NCI-H748 treated with DMSO at 0.1 percent for 48 hours (cell line): ENCODE measurements at regions not wholly inside any gene's neighbourhood (a gene's known extent, or its start where the extent isn't known, plus 50 kb on each side); places are given as distances from the start of the nearest gene placed in this dataset.
"Not testable (repeated sequence)": the region's sequence is repeated elsewhere in the genome, so short reads cannot be mapped to it uniquely, and the experiment has no call there.

Experiments
- DNase-seq: peaks from one replicate; lab custom pipeline; 2025; lab: John Stamatoyannopoulos, UW

- no peak for DNase-seq
These were observed 139.3 kb downstream of the MID1IP1 start for GRCh38 chrX:38940547-38940946.

- no peak for DNase-seq
These were observed 140.4 kb downstream of the MID1IP1 start for GRCh38 chrX:38941675-38942074.

GRCh38 chrX:38943120-38943519 is 141.9 kb downstream of the MID1IP1 start:
- no peak for DNase-seq

GRCh38 chrX:38948046-38948445 is 146.8 kb downstream of the MID1IP1 start:
- DNase-seq: no peak

- DNase-seq: no peak
These were observed 153.3 kb downstream of the MID1IP1 start for GRCh38 chrX:38954520-38954919.

- DNase-seq: no peak
These were observed 158.5 kb downstream of the MID1IP1 start for GRCh38 chrX:38959736-38960135.

- DNase-seq: no peak
These were observed 158.9 kb downstream of the MID1IP1 start for GRCh38 chrX:38960137-38960536.

- DNase-seq: no peak
These were observed 160.7 kb downstream of the MID1IP1 start for GRCh38 chrX:38961936-38962335.

- not testable (repeated sequence) for DNase-seq
These were observed 162.0 kb downstream of the MID1IP1 start for GRCh38 chrX:38963244-38963643.

- DNase-seq: no peak
These were observed 164.6 kb downstream of the MID1IP1 start for GRCh38 chrX:38965888-38966287.

GRCh38 chrX:38968344-38969216 is 167.3 kb downstream of the MID1IP1 start:
- DNase-seq: no peak

- no peak for DNase-seq
These were observed 168.8 kb downstream of the MID1IP1 start for GRCh38 chrX:38970074-38970473.

- no peak for DNase-seq
These were observed 169.6 kb downstream of the MID1IP1 start for GRCh38 chrX:38970845-38971244.

GRCh38 chrX:38973322-38973721 is 172.1 kb downstream of the MID1IP1 start:
- no peak for DNase-seq

- DNase-seq: no peak
These were observed 173.3 kb downstream of the MID1IP1 start for GRCh38 chrX:38974542-38974941.

GRCh38 chrX:38975368-38975942 is 174.2 kb downstream of the MID1IP1 start:
- DNase-seq: no peak

GRCh38 chrX:38982370-38982769 is 181.1 kb downstream of the MID1IP1 start:
- no peak for DNase-seq

- no peak for DNase-seq
These were observed 181.6 kb downstream of the MID1IP1 start for GRCh38 chrX:38982843-38983242.

- DNase-seq: peak; percentile 13
These were observed 184.1 kb downstream of the MID1IP1 start for GRCh38 chrX:38985375-38985774.

GRCh38 chrX:38985945-38986344 is 184.7 kb downstream of the MID1IP1 start:
- DNase-seq: no peak

- no peak for DNase-seq
These were observed 185.3 kb downstream of the MID1IP1 start for GRCh38 chrX:38986586-38986985.

GRCh38 chrX:38987198-38987651 is 186.0 kb downstream of the MID1IP1 start:
- DNase-seq: no peak

GRCh38 chrX:38988301-38988700 is 187.0 kb downstream of the MID1IP1 start:
- DNase-seq: no peak
